ENCODE measurements at regions not wholly inside any gene's neighbourhood (a gene's known extent, or its start where the extent isn't known, plus 50 kb on each side); places are given as distances from the start of the nearest gene placed in this dataset.

- intact Hi-C loops (cut with DNase I) = loop anchor here (10.0 kb wide), 2 partner anchors 326 to 426 kb away; partner anchors contain the start of gene BTG1
- Histone ChIP-seq H3K9me3 (no peaks in the 10 kb centered on the region), H3K4me3 (no peak overlapping the region), H3K4me1 (replicated peaks) (peaks cover 12% of the 10 kb centered on the region), H3K27ac (peak overlapping the region; percentile 38 to 40), H3K27me3 (replicated peaks; ENCODE audit: insufficient read depth) (no peaks in the 10 kb centered on the region), H3K36me3 (no peaks in the 10 kb centered on the region)
- DNase-seq (ENCODE audit: low spot score) = peak; percentile 39
- TF ChIP-seq CTCF (IDR thresholded peaks at IDR 0.05) = no peak
- TF ChIP-seq POLR2AphosphoS5 (IDR thresholded peaks at IDR 0.05) = no peak
- TF ChIP-seq POLR2A (IDR thresholded peaks at IDR 0.05) = no peak
- WGBS = 36% methylated on average over 2 of the region's 2 CpGs
Observed at GRCh38 chr12:91818227-91819131, 327.2 kb downstream of the BTG1 start.

GRCh38 chr12:91817517-91817916 is 328.1 kb downstream of the BTG1 start:
- DNase-seq (ENCODE audit: low spot score) = peak; percentile 54

GRCh38 chr12:91813701-91814100 is 331.9 kb downstream of the BTG1 start:
- Histone ChIP-seq H3K36me3 (no peaks in the 10 kb centered on the region), H3K4me1 (replicated peaks) (peaks cover 10% of the 10 kb centered on the region), H3K9me3 (no peaks in the 10 kb centered on the region), H3K27me3 (replicated peaks; ENCODE audit: insufficient read depth) (no peaks in the 10 kb centered on the region), H3K27ac (no peak overlapping the region), H3K4me3 (no peak overlapping the region)
- intact Hi-C loops (cut with DNase I) = loop anchor here (5.0 to 10.0 kb wide), 3 partner anchors 331 to 754 kb away; partner anchors contain the start of gene BTG1
- DNase-seq (ENCODE audit: low spot score) = no peak
- TF ChIP-seq POLR2A (IDR thresholded peaks at IDR 0.05) = no peak
- no peak for TF ChIP-seq CTCF (IDR thresholded peaks at IDR 0.05)
- TF ChIP-seq POLR2AphosphoS5 (IDR thresholded peaks at IDR 0.05) = no peak
- WGBS = 88% methylated on average over 3 of the region's 3 CpGs

More at GRCh38 chr12:91817517-91817916, 328.1 kb downstream of the BTG1 start:
- Histone ChIP-seq H3K9me3 (no peaks in the 10 kb centered on the region), H3K4me3 (no peak overlapping the region), H3K36me3 (no peaks in the 10 kb centered on the region), H3K27ac (peak overlapping the region in 1 of 2 donors; percentile 38), H3K27me3 (replicated peaks; ENCODE audit: insufficient read depth) (no peaks in the 10 kb centered on the region), H3K4me1 (replicated peaks) (peaks cover 12% of the 10 kb centered on the region)
- TF ChIP-seq CTCF (IDR thresholded peaks at IDR 0.05) (no peak), POLR2AphosphoS5 (IDR thresholded peaks at IDR 0.05) (peak; percentile 79), POLR2A (IDR thresholded peaks at IDR 0.05) (no peak)
- 10% methylated on average over 2 of the region's 2 CpGs for WGBS
- intact Hi-C loops (cut with DNase I) = loop anchor here (10.0 kb wide), 2 partner anchors 327 to 427 kb away; partner anchors contain the start of gene BTG1

- 57% methylated on average over 5 of the region's 5 CpGs for WGBS
- peak; percentile 50 for DNase-seq (ENCODE audit: low spot score)
- Histone ChIP-seq H3K36me3 (no peaks in the 10 kb centered on the region), H3K4me3 (no peak overlapping the region), H3K4me1 (replicated peaks) (no peaks in the 10 kb centered on the region), H3K27me3 (replicated peaks; ENCODE audit: insufficient read depth) (no peaks in the 10 kb centered on the region), H3K9me3 (no peaks in the 10 kb centered on the region), H3K27ac (no peak overlapping the region)
- TF ChIP-seq CTCF (IDR thresholded peaks at IDR 0.05) (peak; percentile 62 to 83 (median 72)), POLR2AphosphoS5 (IDR thresholded peaks at IDR 0.05) (no peak)
- intact Hi-C loops (cut with DNase I) = loop anchor here (5.0 to 10.0 kb wide), 3 partner anchors 333 to 756 kb away; partner anchors contain the start of gene BTG1
Observed at GRCh38 chr12:91811481-91812287, 334.0 kb downstream of the BTG1 start.
